DND-41 (cell line): ENCODE measurements at regions not wholly inside any gene's neighbourhood (a gene's known extent, or its start where the extent isn't known, plus 50 kb on each side); places are given as distances from the start of the nearest gene placed in this dataset.

Source experiments
- CTCF ChIP-seq: IDR thresholded peaks from 2 replicates; pipeline ENCODE4 v1.5.1; 2012; ENCODE audit warnings: borderline replicate concordance, low read length, moderate library complexity, mild to moderate bottlenecking; ENCODE audit not compliant: poor library complexity, severe bottlenecking; ENCODE audit errors: extremely low read depth
- EZH2 ChIP-seq: IDR thresholded peaks from 3 replicates; pipeline ENCODE4 v1.6.1; 2012; ENCODE audit warnings: borderline replicate concordance, low read depth, mild to moderate bottlenecking, moderate library complexity, low read length, inconsistent platforms; ENCODE audit not compliant: severe bottlenecking

- no peak for TF ChIP-seq CTCF
- TF ChIP-seq EZH2 = no peak
Observed at GRCh38 chr18:39487932-39488331, 1922.3 kb upstream of the CELF4 start.
